HG03558 (cell line): ENCODE measurements at regions not wholly inside any gene's neighbourhood (a gene's known extent, or its start where the extent isn't known, plus 50 kb on each side); places are given as distances from the start of the nearest gene placed in this dataset.

Experiments
- ATAC-seq: cut with Tn5 transposase; IDR thresholded peaks from one replicate; pipeline ENCODE4 v1.9.1; 2021; ENCODE audit warnings: moderate number of reproducible peaks; ENCODE audit not compliant: unreplicated experiment; ENCODE audit errors: extremely low read depth

- ATAC-seq: no peak
Measured at GRCh38 chr1:37085393-37085792, 51.1 kb upstream of the GRIK3 start.

GRCh38 chr1:37089750-37090149 lies 55.4 kb upstream of the GRIK3 start:
- no peak for ATAC-seq

- ATAC-seq: no peak
Measured at GRCh38 chr1:37090671-37091070, 56.4 kb upstream of the GRIK3 start.

GRCh38 chr1:37092937-37093336 lies 58.6 kb upstream of the GRIK3 start:
- no peak for ATAC-seq

GRCh38 chr1:37094302-37094701 lies 60.0 kb upstream of the GRIK3 start:
- no peak for ATAC-seq

- ATAC-seq: no peak
Measured at GRCh38 chr1:37096523-37096922, 62.2 kb upstream of the GRIK3 start.

- no peak for ATAC-seq
Measured at GRCh38 chr1:37097731-37098130, 63.4 kb upstream of the GRIK3 start.

- no peak for ATAC-seq
Measured at GRCh38 chr1:37098237-37098636, 63.9 kb upstream of the GRIK3 start.

GRCh38 chr1:37100310-37100709 lies 66.0 kb upstream of the GRIK3 start:
- no peak for ATAC-seq

- no peak for ATAC-seq
Measured at GRCh38 chr1:37102656-37103382, 68.5 kb upstream of the GRIK3 start.

GRCh38 chr1:37105911-37106310 lies 71.6 kb upstream of the GRIK3 start:
- no peak for ATAC-seq

- ATAC-seq: no peak
Measured at GRCh38 chr1:37107153-37107907, 73.0 kb upstream of the GRIK3 start.

GRCh38 chr1:37108596-37109188 lies 74.4 kb upstream of the GRIK3 start:
- no peak for ATAC-seq

- ATAC-seq: no peak
Measured at GRCh38 chr1:37112430-37112829, 78.1 kb upstream of the GRIK3 start.

- ATAC-seq: no peak
Measured at GRCh38 chr1:37113285-37113997, 79.1 kb upstream of the GRIK3 start.

- no peak for ATAC-seq
Measured at GRCh38 chr1:37118790-37119189, 84.5 kb upstream of the GRIK3 start.

GRCh38 chr1:37120279-37120678 lies 86.0 kb upstream of the GRIK3 start:
- ATAC-seq: no peak

- no peak for ATAC-seq
Measured at GRCh38 chr1:37123276-37124115, 89.2 kb upstream of the GRIK3 start.

GRCh38 chr1:37124501-37124900 lies 90.2 kb upstream of the GRIK3 start:
- ATAC-seq: no peak

GRCh38 chr1:37125295-37125694 lies 91.0 kb upstream of the GRIK3 start:
- ATAC-seq: no peak
